ENCODE measurements at regions not wholly inside any gene's neighbourhood (a gene's known extent, or its start where the extent isn't known, plus 50 kb on each side); places are given as distances from the start of the nearest gene placed in this dataset.

DNA sequence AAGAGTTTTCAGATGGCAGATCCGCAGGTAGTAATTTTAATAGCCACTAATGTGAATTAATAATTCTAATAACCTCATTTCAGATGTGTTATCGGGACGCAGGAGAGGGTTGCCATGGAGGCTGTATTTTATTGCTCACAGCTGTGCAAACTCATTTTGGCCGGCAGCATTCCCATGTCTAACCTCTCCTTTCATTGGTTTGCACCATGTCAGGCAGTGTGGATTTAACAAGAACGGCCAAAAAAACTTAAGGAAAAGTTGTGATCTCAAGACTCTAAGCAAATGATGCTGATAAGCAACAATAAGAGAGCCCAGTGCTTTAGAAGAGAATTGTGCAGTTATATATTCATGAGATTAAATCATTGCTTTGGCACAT is 88.7 kb upstream of the NRP1 start:
- TF ChIP-seq EZH2phosphoT487 (IDR thresholded peaks at IDR 0.05; ENCODE audit: insufficient read depth, low read depth) (no peak), EZH2 (IDR thresholded peaks at IDR 0.05; ENCODE audit: insufficient read depth, poor library complexity, severe bottlenecking) (no peak)
